ENCODE measurements at regions not wholly inside any gene's neighbourhood (a gene's known extent, or its start where the extent isn't known, plus 50 kb on each side); places are given as distances from the start of the nearest gene placed in this dataset.
"Not testable (repeated sequence)": the region's sequence is repeated elsewhere in the genome, so short reads cannot be mapped to it uniquely, and the experiment has no call there.

GRCh38 chr9:62838024-62838718 is 1648.3 kb downstream of the SPATA31A7 start:
- intact Hi-C loops (cut with DNase I; ENCODE audit: low total_unique reads); H3K27ac ChIP-seq; H3K36me3 ChIP-seq; H3K4me1 ChIP-seq; H3K9me3 ChIP-seq; in situ Hi-C loops (cut with MboI; ENCODE audit: low sequenced_read_pairs in 4 of 4): not testable (repeated sequence)
- peak; percentile 47 to 87 for ATAC-seq
- Histone ChIP-seq H3K27me3 (peaks cover 11 to 37% (median 26%) of the 10 kb centered on the region in 3 donors), H3K4me3 (peak overlapping the region; percentile 45 to 49 (median 47))
- peak; percentile 19 to 70 for DNase-seq

GRCh38 chr9:62839168-62839567 is 1649.3 kb downstream of the SPATA31A7 start:
- DNase-seq; H3K27ac ChIP-seq; H3K4me1 ChIP-seq; H3K4me3 ChIP-seq; in situ Hi-C loops (cut with MboI; ENCODE audit: low sequenced_read_pairs in 4 of 4); ATAC-seq; intact Hi-C loops (cut with DNase I; ENCODE audit: low total_unique reads); H3K36me3 ChIP-seq; H3K9me3 ChIP-seq: not testable (repeated sequence)
- H3K27me3 ChIP-seq, result peaks cover 12 to 30% (median 23%) of the 10 kb centered on the region in 3 donors

- ATAC-seq; H3K4me1 ChIP-seq; DNase-seq; H3K9me3 ChIP-seq; H3K27ac ChIP-seq; intact Hi-C loops (cut with DNase I; ENCODE audit: low total_unique reads); H3K36me3 ChIP-seq; in situ Hi-C loops (cut with MboI; ENCODE audit: low sequenced_read_pairs in 4 of 4): not testable (repeated sequence)
- H3K27me3 ChIP-seq, result peaks cover 11 to 13% (median 13%) of the 10 kb centered on the region in 3 donors
- H3K4me3 ChIP-seq, result peak overlapping the region in 1 of 4 donors; percentile 39
Measured at GRCh38 chr9:62843145-62843544, 1653.3 kb downstream of the SPATA31A7 start.

GRCh38 chr9:62843706-62844290 is 1654.0 kb downstream of the SPATA31A7 start:
- ATAC-seq; in situ Hi-C loops (cut with MboI; ENCODE audit: low sequenced_read_pairs in 4 of 4); H3K36me3 ChIP-seq; H3K9me3 ChIP-seq; H3K27ac ChIP-seq; DNase-seq; intact Hi-C loops (cut with DNase I; ENCODE audit: low total_unique reads); H3K4me3 ChIP-seq; H3K4me1 ChIP-seq: not testable (repeated sequence)
- H3K27me3 ChIP-seq, result peaks cover 11 to 13% (median 13%) of the 10 kb centered on the region in 3 donors

- H3K27ac ChIP-seq; DNase-seq; ATAC-seq; H3K4me3 ChIP-seq; H3K4me1 ChIP-seq; in situ Hi-C loops (cut with MboI; ENCODE audit: low sequenced_read_pairs in 4 of 4); H3K9me3 ChIP-seq; H3K36me3 ChIP-seq; intact Hi-C loops (cut with DNase I; ENCODE audit: low total_unique reads): not testable (repeated sequence)
- H3K27me3 ChIP-seq, result peaks cover 11 to 13% (median 13%) of the 10 kb centered on the region in 3 donors
Measured at GRCh38 chr9:62844681-62845185, 1654.9 kb downstream of the SPATA31A7 start.

GRCh38 chr9:62848258-62848657 is 1658.4 kb downstream of the SPATA31A7 start:
- H3K36me3 ChIP-seq; H3K27ac ChIP-seq; in situ Hi-C loops (cut with MboI; ENCODE audit: low sequenced_read_pairs in 4 of 4); ATAC-seq; intact Hi-C loops (cut with DNase I; ENCODE audit: low total_unique reads); H3K4me3 ChIP-seq; H3K4me1 ChIP-seq; DNase-seq; H3K9me3 ChIP-seq: not testable (repeated sequence)
- H3K27me3 ChIP-seq, result peaks cover 7 to 12% (median 11%) of the 10 kb centered on the region in 3 donors

GRCh38 chr9:62849991-62850390 is 1660.2 kb downstream of the SPATA31A7 start:
- ATAC-seq; H3K36me3 ChIP-seq; H3K4me3 ChIP-seq; DNase-seq; intact Hi-C loops (cut with DNase I; ENCODE audit: low total_unique reads); H3K27ac ChIP-seq; H3K9me3 ChIP-seq; H3K4me1 ChIP-seq; in situ Hi-C loops (cut with MboI; ENCODE audit: low sequenced_read_pairs in 4 of 4): not testable (repeated sequence)
- H3K27me3 ChIP-seq, result peaks cover 4 to 13% (median 9%) of the 10 kb centered on the region in 3 donors

- ATAC-seq; in situ Hi-C loops (cut with MboI; ENCODE audit: low sequenced_read_pairs in 4 of 4); H3K36me3 ChIP-seq; intact Hi-C loops (cut with DNase I; ENCODE audit: low total_unique reads); H3K27ac ChIP-seq; H3K4me3 ChIP-seq; DNase-seq; H3K4me1 ChIP-seq; H3K9me3 ChIP-seq: not testable (repeated sequence)
- peaks cover 0 to 30% (median 2%) of the 10 kb centered on the region in 3 donors for H3K27me3 ChIP-seq
Measured at GRCh38 chr9:62857280-62857679, 1667.4 kb downstream of the SPATA31A7 start.

- intact Hi-C loops (cut with DNase I; ENCODE audit: low total_unique reads); H3K36me3 ChIP-seq; ATAC-seq; H3K27ac ChIP-seq; DNase-seq; in situ Hi-C loops (cut with MboI; ENCODE audit: low sequenced_read_pairs in 4 of 4); H3K9me3 ChIP-seq; H3K4me3 ChIP-seq; H3K4me1 ChIP-seq: not testable (repeated sequence)
- peaks cover under 1 to 34% (median 8%) of the 10 kb centered on the region in 3 donors for H3K27me3 ChIP-seq
Measured at GRCh38 chr9:62858240-62858639, 1668.4 kb downstream of the SPATA31A7 start.

- intact Hi-C loops (cut with DNase I; ENCODE audit: low total_unique reads); DNase-seq: not testable (repeated sequence)
Measured at GRCh38 chr9:62860939-62861860, 1671.4 kb downstream of the SPATA31A7 start.

GRCh38 chr9:62862180-62862579 is 1672.3 kb downstream of the SPATA31A7 start:
- H3K4me1 ChIP-seq; H3K36me3 ChIP-seq; H3K4me3 ChIP-seq; in situ Hi-C loops (cut with MboI; ENCODE audit: low sequenced_read_pairs in 4 of 4); H3K27ac ChIP-seq; ATAC-seq; H3K9me3 ChIP-seq; intact Hi-C loops (cut with DNase I; ENCODE audit: low total_unique reads); DNase-seq: not testable (repeated sequence)
- peaks cover 15 to 29% (median 18%) of the 10 kb centered on the region in 3 donors for H3K27me3 ChIP-seq

More at GRCh38 chr9:62860939-62861860, 1671.4 kb downstream of the SPATA31A7 start:
- ATAC-seq, result peak in 1 of 2 donors; percentile 33
- in situ Hi-C loops (cut with MboI; ENCODE audit: low sequenced_read_pairs in 4 of 4); H3K4me3 ChIP-seq; H3K9me3 ChIP-seq; H3K36me3 ChIP-seq; H3K4me1 ChIP-seq; H3K27ac ChIP-seq: not testable (repeated sequence)
- peaks cover 15 to 36% (median 18%) of the 10 kb centered on the region in 3 donors for H3K27me3 ChIP-seq

Data from gastrocnemius medialis (tissue), 4 donors.